Prostate gland (tissue), 2 donors: ENCODE measurements at regions not wholly inside any gene's neighbourhood (a gene's known extent, or its start where the extent isn't known, plus 50 kb on each side); places are given as distances from the start of the nearest gene placed in this dataset.

Experiments
- DNase-seq: peaks from one replicate; pipeline ENCODE4 v3.0.0-alpha.2; 2019; ENCODE audit warnings: low spot score
- H3K27ac ChIP-seq, 2 donors: fragments of 200-600 bp; sonication (generic); 2 replicates each; pipeline ENCODE4 v1.5.1; 2017 to 2019
- H3K27me3 ChIP-seq: fragments of 200-600 bp; sonication (generic); replicated peaks from 2 replicates; pipeline ENCODE4 v1.5.1; 2019; ENCODE audit not compliant: insufficient read depth
- H3K36me3 ChIP-seq, 2 donors: fragments of 200-600 bp; sonication (generic); 1 replicate in 1 of 2; 2 replicates in 1 of 2; pipeline versions ENCODE4 v1.5.1 to v1.8.1; 2017 to 2019
- H3K4me1 ChIP-seq: fragments of 200-600 bp; sonication (generic); replicated peaks from 2 replicates; pipeline ENCODE4 v1.5.1; 2019
- H3K4me3 ChIP-seq, 2 donors: fragments of 200-600 bp; sonication (generic); 2 replicates each; pipeline ENCODE4 v1.5.1; 2017 to 2019
- H3K9me3 ChIP-seq: fragments of 200-600 bp; sonication (generic); 2 replicates; pipeline ENCODE4 v1.5.1; 2017
- POLR2A ChIP-seq: fragments of 450-650 bp; IDR thresholded peaks from one replicate; pipeline ENCODE4 v1.6.1; 2016; ENCODE audit warnings: antibody characterized with exemption, mild to moderate bottlenecking
- POLR2AphosphoS5 ChIP-seq: sonication (generic); formaldehyde crosslinking; IDR thresholded peaks from one replicate; pipeline ENCODE4 v1.6.1; 2017; ENCODE audit warnings: antibody characterized with exemption
- WGBS: methylation state at CpG from one replicate; pipeline ENCODE4 v1.1.5; 2018; 5-methylcytosine and 5-hydroxymethylcytosine counted together
- intact Hi-C: fragments of 100-400 bp; cut with DNase I; formaldehyde crosslinking; loops from one replicate; pipeline ENCODE4 v1.14.2; 2022
- TF ChIP-seq, protein P1 (sequence below), 4 experiments: fragments of 200-600 bp in 2 of 4; fragments of 450-650 bp in 2 of 4; sonication (generic) in 2 of 4; IDR thresholded peaks; 1 replicate in 3 of 4; 2 replicates in 1 of 4; pipeline ENCODE4 v1.5.1; 2016 to 2019; ENCODE audit warnings: antibody characterized with exemption in 4 of 4, mild to moderate bottlenecking in 2 of 4, moderate library complexity in 2 of 4

DNA sequence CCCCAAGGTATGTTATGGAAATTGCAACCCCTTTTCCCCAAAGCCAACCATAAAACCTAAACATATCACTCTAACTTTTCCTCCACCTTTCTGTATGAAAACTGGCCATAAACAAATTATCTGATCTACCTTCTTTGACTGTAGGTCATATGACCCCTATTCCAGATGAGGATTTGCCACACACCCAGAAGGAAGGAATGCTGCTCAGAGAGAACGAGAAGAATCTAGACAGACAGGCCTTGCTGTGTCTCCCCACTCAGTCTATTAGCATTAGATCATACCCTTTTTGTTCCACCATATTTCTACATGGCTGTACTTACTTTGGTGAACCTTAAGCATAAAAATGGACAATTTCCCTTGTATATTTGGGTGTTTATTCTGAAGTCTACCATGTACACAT, 113.0 kb upstream of the PHYHIPL start:
- TF ChIP-seq POLR2A = no peak
- TF ChIP-seq POLR2AphosphoS5 = no peak
- TF ChIP-seq, protein P1, sequence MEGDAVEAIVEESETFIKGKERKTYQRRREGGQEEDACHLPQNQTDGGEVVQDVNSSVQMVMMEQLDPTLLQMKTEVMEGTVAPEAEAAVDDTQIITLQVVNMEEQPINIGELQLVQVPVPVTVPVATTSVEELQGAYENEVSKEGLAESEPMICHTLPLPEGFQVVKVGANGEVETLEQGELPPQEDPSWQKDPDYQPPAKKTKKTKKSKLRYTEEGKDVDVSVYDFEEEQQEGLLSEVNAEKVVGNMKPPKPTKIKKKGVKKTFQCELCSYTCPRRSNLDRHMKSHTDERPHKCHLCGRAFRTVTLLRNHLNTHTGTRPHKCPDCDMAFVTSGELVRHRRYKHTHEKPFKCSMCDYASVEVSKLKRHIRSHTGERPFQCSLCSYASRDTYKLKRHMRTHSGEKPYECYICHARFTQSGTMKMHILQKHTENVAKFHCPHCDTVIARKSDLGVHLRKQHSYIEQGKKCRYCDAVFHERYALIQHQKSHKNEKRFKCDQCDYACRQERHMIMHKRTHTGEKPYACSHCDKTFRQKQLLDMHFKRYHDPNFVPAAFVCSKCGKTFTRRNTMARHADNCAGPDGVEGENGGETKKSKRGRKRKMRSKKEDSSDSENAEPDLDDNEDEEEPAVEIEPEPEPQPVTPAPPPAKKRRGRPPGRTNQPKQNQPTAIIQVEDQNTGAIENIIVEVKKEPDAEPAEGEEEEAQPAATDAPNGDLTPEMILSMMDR (IDR thresholded peaks at IDR 0.05) = no peak
- DNase-seq = no peak
- no peaks in the 10 kb centered on the region for H3K27me3 ChIP-seq

DNA sequence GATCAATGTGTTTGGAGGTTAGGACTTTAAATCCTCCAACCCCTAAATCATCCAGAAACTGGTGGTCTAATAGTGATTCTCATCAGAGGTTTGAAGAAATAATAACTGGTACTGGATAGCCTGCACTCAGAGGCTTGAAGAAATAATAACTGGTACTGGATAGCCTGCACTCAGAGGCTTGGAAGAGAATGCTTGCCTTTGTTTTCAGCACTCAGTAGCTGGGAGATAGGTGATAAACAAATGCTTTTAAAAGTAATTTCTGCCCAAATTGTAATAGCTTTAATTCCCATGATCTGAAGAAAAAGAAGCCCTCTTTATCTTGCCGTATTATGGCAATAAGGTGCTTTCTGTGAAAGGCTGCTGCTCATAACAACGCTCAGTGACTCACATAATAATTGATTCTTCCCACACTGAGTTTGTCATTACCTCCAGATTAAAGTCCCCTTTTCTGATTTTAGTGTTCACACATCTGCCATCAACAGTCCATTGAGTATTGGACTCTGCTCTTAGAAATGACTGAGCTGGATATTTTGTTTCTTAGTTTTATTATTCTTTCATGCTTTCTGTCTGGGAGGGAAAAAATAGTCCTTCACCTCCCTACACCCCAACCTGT, 112.3 kb upstream of the PHYHIPL start:
- H3K36me3 ChIP-seq = no peaks in the 10 kb centered on the region
- no peak overlapping the region for H3K4me3 ChIP-seq

More for the DNA sequence above, 113.0 kb upstream of the PHYHIPL start:
- intact Hi-C loops = no loop called here
- no peaks in the 10 kb centered on the region for H3K9me3 ChIP-seq
- H3K4me1 ChIP-seq = no peaks in the 10 kb centered on the region
- no peaks in the 10 kb centered on the region for H3K36me3 ChIP-seq
- WGBS = 94% methylated on average over 1 of the region's 1 CpG
- H3K4me3 ChIP-seq = no peak overlapping the region
- no peak overlapping the region for H3K27ac ChIP-seq

DNA sequence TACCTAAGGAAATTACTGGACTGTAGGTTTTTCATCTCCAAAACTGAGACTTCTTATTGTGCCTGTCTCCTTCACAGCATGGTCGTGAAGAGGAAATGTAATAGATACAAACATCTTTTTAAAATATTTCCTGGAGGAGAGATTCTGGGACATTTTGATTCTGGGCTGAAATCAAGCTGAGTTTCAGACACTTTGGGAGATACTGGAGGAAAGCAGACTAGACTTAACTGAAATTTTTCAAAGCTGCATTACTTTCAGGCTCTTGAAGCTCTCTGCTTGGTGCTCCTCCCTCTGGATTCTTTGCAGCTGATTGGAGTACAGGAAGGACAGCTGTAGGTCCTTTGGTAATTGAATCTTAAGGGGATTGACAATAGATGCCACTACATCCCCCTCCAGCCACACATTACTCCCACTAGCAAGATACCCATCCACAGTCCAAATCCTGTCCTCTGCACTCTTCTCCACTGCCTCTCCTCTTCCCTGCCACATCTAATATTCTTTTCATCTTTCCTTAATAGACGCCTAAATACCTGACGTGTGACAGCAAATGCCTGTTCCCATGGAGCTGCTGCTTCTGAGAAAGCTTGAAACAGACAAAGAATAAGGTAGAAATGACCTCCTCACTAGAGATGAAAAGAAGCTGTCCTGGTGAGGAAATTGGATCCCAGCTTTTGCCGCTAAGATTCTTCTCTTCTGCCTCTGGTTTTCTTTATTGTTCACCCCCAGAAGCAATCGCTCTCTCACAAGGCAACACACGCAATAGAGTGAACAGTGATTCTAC, 111.5 kb upstream of the PHYHIPL start:
- 86% methylated on average over 6 of the region's 6 CpGs for WGBS
- DNase-seq = no peak
- H3K4me3 ChIP-seq = no peak overlapping the region
- no peak for TF ChIP-seq POLR2AphosphoS5
- H3K9me3 ChIP-seq = no peaks in the 10 kb centered on the region
- no peak overlapping the region for H3K27ac ChIP-seq
- intact Hi-C loops = no loop called here
- no peaks in the 10 kb centered on the region for H3K27me3 ChIP-seq
- no peaks in the 10 kb centered on the region for H3K36me3 ChIP-seq
- H3K4me1 ChIP-seq = no peaks in the 10 kb centered on the region

More for the DNA sequence above, 112.3 kb upstream of the PHYHIPL start:
- WGBS = 92% methylated on average over 2 of the region's 2 CpGs
- Histone ChIP-seq H3K9me3 (no peaks in the 10 kb centered on the region), H3K27me3 (no peaks in the 10 kb centered on the region), H3K4me1 (no peaks in the 10 kb centered on the region), H3K27ac (no peak overlapping the region)
- intact Hi-C loops = no loop called here
- no peak for DNase-seq
- TF ChIP-seq, protein P1 (IDR thresholded peaks at IDR 0.05) = no peak
- TF ChIP-seq POLR2A = no peak
- no peak for TF ChIP-seq POLR2AphosphoS5

DNA sequence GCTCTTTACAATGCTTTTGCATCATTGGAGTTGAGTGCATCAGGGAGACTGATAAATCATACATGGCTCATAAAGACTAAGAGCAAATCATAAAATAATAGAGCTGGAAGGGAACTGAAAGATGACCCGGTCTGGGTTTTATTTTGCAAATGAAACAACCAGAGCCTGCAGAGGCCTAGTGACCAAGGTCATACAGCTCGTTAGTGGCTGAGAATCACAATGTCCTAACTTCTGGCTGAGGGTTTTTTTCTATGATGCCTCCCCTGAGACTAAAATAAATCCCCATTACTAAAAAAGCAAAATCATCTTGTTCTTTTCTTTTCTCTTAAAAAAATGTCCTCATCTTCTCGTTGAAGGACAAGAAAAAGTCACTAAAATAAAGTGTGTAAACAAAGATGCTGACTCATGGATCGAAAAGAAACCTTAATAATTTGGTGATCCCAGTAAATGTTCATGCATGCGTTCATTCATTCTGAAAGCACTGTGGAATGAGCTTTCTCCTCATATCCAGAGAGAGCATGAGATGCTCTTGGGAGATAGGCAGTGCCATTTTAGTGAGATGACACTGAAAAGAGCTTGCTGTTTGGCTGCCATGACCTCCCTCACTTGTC, 107.8 kb upstream of the PHYHIPL start:
- WGBS = 52% methylated on average over 5 of the region's 5 CpGs
- H3K36me3 ChIP-seq = no peaks in the 10 kb centered on the region
- H3K27me3 ChIP-seq = no peaks in the 10 kb centered on the region
- H3K4me1 ChIP-seq = no peaks in the 10 kb centered on the region
- intact Hi-C loops = no loop called here
- no peaks in the 10 kb centered on the region for H3K9me3 ChIP-seq
- TF ChIP-seq POLR2AphosphoS5 (no peak), POLR2A (no peak)
- TF ChIP-seq, protein P1 (IDR thresholded peaks at IDR 0.05) = no peak
- no peak overlapping the region for H3K27ac ChIP-seq
- DNase-seq = no peak
- no peak overlapping the region for H3K4me3 ChIP-seq

DNA sequence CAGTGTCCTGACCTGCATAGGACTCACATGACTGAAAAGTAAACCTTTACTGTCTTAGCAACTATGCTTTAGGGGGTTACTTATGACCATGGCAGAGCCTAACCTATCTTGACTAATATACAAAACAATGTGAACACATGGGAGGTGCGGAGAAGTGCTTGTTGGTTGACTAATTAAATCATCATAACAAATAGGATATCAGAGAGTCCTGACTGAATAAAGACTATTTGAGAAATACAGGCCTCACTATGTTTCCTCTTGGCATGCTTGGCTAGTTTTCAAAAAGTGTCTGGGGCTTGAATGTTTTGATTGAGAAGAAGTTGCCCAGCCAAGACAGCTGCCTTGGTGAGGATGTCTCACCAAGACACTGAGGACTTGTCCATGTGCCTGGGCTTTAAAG, 104.4 kb upstream of the PHYHIPL start:
- WGBS = 91% methylated on average over 1 of the region's 1 CpG
- H3K27me3 ChIP-seq = no peaks in the 10 kb centered on the region
- intact Hi-C loops = no loop called here
- TF ChIP-seq POLR2AphosphoS5 = no peak
- TF ChIP-seq POLR2A = no peak
- TF ChIP-seq, protein P1 (IDR thresholded peaks at IDR 0.05) = no peak
- H3K4me3 ChIP-seq = no peak overlapping the region
- H3K36me3 ChIP-seq = no peaks in the 10 kb centered on the region
- no peaks in the 10 kb centered on the region for H3K4me1 ChIP-seq
- no peak overlapping the region for H3K27ac ChIP-seq
- no peak for DNase-seq
- no peaks in the 10 kb centered on the region for H3K9me3 ChIP-seq
